ENCODE measurements at regions not wholly inside any gene's neighbourhood (a gene's known extent, or its start where the extent isn't known, plus 50 kb on each side); places are given as distances from the start of the nearest gene placed in this dataset.

DNA sequence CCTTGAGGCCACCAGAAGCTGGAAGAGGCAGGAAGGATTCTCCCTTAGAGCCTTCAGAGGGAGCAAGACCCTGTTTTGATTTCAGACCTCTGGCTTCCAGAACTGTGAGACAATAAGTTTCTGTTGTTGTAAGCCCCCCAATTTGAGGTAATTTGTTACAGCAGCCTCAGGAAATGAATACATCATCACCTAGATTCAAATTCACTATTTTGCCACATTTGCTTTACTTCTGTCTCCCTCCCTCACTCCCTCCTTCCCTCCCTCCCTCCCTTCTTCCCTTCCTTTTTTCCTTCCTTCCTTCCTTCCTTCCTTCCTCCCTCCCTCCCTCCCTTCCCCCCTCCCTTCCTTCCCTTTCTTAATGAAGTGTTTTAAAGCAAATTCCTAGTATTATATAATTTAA, 58.1 kb upstream of the KIF13A start:
- Histone ChIP-seq H3K27me3 (ENCODE audit: control insufficient read depth, insufficient read depth, low read length, poor library complexity, severe bottlenecking) (no peaks in the 10 kb centered on the region), H3K27ac (ENCODE audit: low read depth, low read length) (no peak overlapping the region), H3K9ac (ENCODE audit: extremely low read depth, low read length, poor library complexity, severe bottlenecking) (no peak overlapping the region), H3K9me3 (ENCODE audit: control insufficient read depth, low read length) (no peaks in the 10 kb centered on the region), H3K4me3 (ENCODE audit: low read length) (no peak overlapping the region), H3K36me3 (ENCODE audit: control insufficient read depth, insufficient read depth, low read length) (no peaks in the 10 kb centered on the region), H3K4me1 (ENCODE audit: control insufficient read depth, insufficient read depth, low read length) (no peaks in the 10 kb centered on the region)
- no peaks in the 10 kb centered on the region for H3K9me3 Mint-ChIP-seq
- H3K27me3 Mint-ChIP-seq (ENCODE audit: insufficient read depth): no peaks in the 10 kb centered on the region
- H3K4me3 Mint-ChIP-seq: no peak overlapping the region
- no peaks in the 10 kb centered on the region for H3K36me3 Mint-ChIP-seq (ENCODE audit: low read depth)
- no peak for TF ChIP-seq CTCF (conservative IDR thresholded peaks at IDR 0.05)
- H3K27ac Mint-ChIP-seq: no peak overlapping the region
- peaks cover 17% of the 10 kb centered on the region for H3K4me1 Mint-ChIP-seq
- no peak for DNase-seq

GRCh38 chr6:18044108-18044783, 56.8 kb upstream of the KIF13A start:
- Histone ChIP-seq H3K9ac (ENCODE audit: extremely low read depth, low read length, poor library complexity, severe bottlenecking) (no peak overlapping the region), H3K27ac (ENCODE audit: low read depth, low read length) (no peak overlapping the region), H3K9me3 (ENCODE audit: control insufficient read depth, low read length) (no peaks in the 10 kb centered on the region), H3K4me3 (ENCODE audit: low read length) (no peak overlapping the region), H3K4me1 (ENCODE audit: control insufficient read depth, insufficient read depth, low read length) (no peaks in the 10 kb centered on the region), H3K36me3 (ENCODE audit: control insufficient read depth, insufficient read depth, low read length) (no peaks in the 10 kb centered on the region), H3K27me3 (ENCODE audit: control insufficient read depth, insufficient read depth, low read length, poor library complexity, severe bottlenecking) (no peaks in the 10 kb centered on the region)
- 88 to 90% methylated on average over 6 to 11 of the region's 11 CpGs for WGBS, 2 experiments (ENCODE audit: insufficient coverage in 1 of 2, insufficient read length in 1 of 2)
- peak; percentile 56 for DNase-seq
- Mint-ChIP-seq H3K36me3 (ENCODE audit: low read depth) (no peaks in the 10 kb centered on the region), H3K4me3 (no peak overlapping the region), H3K9me3 (no peaks in the 10 kb centered on the region), H3K27ac (peak overlapping the region; percentile 80), H3K4me1 (peaks cover 17% of the 10 kb centered on the region), H3K27me3 (ENCODE audit: insufficient read depth) (no peaks in the 10 kb centered on the region)
- no peak for TF ChIP-seq CTCF (conservative IDR thresholded peaks at IDR 0.05)

DNA sequence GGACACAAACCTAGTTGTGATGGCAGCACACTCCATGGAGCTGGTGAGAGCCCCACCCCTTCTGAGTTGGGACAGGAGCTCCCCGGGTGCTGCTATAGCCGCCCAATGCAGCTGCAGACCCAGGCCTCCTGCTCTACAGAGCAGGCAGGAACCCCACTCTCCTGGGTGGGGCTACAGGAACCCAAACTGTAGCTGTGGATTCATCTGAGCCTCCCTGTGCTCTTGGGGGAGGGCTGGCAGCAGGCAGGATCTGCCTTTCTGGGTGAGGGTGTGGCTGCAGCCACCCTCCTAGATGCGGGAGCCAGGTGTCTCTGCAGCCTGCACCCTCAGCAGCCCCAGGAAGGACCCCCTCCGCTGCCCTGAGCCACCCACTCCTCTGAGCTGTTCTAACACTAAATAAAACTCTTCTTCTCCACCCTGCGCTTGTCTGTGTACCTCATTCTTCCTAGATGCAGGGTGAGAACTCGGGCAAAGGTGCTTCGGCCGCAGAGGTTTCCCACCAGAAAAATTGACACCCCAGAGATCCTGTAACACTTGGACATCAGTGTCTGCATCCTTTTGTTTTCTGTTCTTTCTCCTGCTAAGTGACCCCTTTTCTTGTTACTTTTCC, 55.2 kb upstream of the KIF13A start:
- DNase-seq: peak; percentile 56
- no peaks in the 10 kb centered on the region for H3K27me3 ChIP-seq (ENCODE audit: control insufficient read depth, insufficient read depth, low read length, poor library complexity, severe bottlenecking)
- peak overlapping the region; percentile 50 for H3K27ac Mint-ChIP-seq
- H3K36me3 ChIP-seq (ENCODE audit: control insufficient read depth, insufficient read depth, low read length): no peaks in the 10 kb centered on the region
- H3K9me3 ChIP-seq (ENCODE audit: control insufficient read depth, low read length): no peaks in the 10 kb centered on the region
- H3K4me1 Mint-ChIP-seq: peaks cover 17% of the 10 kb centered on the region
- H3K27ac ChIP-seq (ENCODE audit: low read depth, low read length): no peak overlapping the region
- H3K4me1 ChIP-seq (ENCODE audit: control insufficient read depth, insufficient read depth, low read length): no peaks in the 10 kb centered on the region
- H3K4me3 Mint-ChIP-seq: no peak overlapping the region
- no peaks in the 10 kb centered on the region for H3K36me3 Mint-ChIP-seq (ENCODE audit: low read depth)
- no peaks in the 10 kb centered on the region for H3K9me3 Mint-ChIP-seq
- no peak for TF ChIP-seq CTCF (conservative IDR thresholded peaks at IDR 0.05)
- H3K4me3 ChIP-seq (ENCODE audit: low read length): no peak overlapping the region
- no peaks in the 10 kb centered on the region for H3K27me3 Mint-ChIP-seq (ENCODE audit: insufficient read depth)
- H3K9ac ChIP-seq (ENCODE audit: extremely low read depth, low read length, poor library complexity, severe bottlenecking): no peak overlapping the region
- WGBS, 2 experiments (ENCODE audit: insufficient coverage in 1 of 2, insufficient read length in 1 of 2): 88 to 97% methylated on average over 6 to 8 of the region's 8 CpGs

All from endodermal cell (in vitro differentiated cells).